ENCODE measurements at regions not wholly inside any gene's neighbourhood (a gene's known extent, or its start where the extent isn't known, plus 50 kb on each side); places are given as distances from the start of the nearest gene placed in this dataset.

DNA sequence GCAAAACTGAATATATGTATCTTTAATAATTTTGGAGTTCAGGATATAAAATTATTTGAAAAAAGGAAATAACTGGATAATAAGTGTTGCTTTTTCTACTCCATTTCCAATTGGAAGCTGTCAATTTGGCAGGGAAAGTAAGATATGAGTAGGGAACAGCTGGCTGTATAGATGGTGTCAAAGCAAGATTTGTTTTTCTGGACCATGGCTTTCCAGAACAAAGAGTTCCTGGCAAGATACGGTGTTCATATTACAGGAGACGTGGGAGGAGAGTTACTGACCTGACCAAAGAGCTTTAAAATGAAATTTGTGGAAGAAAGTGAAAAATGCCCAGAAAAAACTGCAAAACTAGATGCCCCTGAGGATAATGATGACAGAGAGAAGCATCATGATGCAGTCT lies 442.7 kb upstream of the KIRREL3 start:
- H3K4me3 ChIP-seq (ENCODE audit: low read depth, low read length), result no peak overlapping the region
- TF ChIP-seq, protein P1, sequence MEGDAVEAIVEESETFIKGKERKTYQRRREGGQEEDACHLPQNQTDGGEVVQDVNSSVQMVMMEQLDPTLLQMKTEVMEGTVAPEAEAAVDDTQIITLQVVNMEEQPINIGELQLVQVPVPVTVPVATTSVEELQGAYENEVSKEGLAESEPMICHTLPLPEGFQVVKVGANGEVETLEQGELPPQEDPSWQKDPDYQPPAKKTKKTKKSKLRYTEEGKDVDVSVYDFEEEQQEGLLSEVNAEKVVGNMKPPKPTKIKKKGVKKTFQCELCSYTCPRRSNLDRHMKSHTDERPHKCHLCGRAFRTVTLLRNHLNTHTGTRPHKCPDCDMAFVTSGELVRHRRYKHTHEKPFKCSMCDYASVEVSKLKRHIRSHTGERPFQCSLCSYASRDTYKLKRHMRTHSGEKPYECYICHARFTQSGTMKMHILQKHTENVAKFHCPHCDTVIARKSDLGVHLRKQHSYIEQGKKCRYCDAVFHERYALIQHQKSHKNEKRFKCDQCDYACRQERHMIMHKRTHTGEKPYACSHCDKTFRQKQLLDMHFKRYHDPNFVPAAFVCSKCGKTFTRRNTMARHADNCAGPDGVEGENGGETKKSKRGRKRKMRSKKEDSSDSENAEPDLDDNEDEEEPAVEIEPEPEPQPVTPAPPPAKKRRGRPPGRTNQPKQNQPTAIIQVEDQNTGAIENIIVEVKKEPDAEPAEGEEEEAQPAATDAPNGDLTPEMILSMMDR (IDR thresholded peaks at IDR 0.05; ENCODE audit: insufficient read depth, low read depth, low read length), result no peak

DNA sequence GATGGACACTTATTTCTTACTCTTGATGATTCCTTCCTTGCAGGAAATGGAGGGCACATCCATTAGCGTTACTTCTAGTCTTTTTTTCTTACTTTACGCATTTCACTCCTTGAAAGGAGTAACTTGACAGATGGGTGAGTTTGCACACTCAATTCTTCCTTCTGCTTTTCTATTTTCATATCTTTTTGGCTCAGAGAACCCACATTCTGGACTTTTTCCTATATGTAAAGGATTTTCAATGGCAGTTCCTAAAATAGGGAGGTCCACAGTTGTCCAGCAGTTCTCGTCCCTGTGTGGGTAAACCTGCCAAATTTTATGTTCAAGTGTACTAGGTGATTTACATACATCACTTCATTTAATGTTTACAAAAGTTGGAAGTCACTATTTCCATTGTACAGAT lies 440.0 kb upstream of the KIRREL3 start:
- H3K4me3 ChIP-seq (ENCODE audit: low read depth, low read length), result no peak overlapping the region
- TF ChIP-seq, protein P1 (IDR thresholded peaks at IDR 0.05; ENCODE audit: insufficient read depth, low read depth, low read length), result no peak
- no peak for DNase-seq (ENCODE audit: low read depth)

More for the DNA sequence above, 442.7 kb upstream of the KIRREL3 start:
- no peak for DNase-seq (ENCODE audit: low read depth)

DNA sequence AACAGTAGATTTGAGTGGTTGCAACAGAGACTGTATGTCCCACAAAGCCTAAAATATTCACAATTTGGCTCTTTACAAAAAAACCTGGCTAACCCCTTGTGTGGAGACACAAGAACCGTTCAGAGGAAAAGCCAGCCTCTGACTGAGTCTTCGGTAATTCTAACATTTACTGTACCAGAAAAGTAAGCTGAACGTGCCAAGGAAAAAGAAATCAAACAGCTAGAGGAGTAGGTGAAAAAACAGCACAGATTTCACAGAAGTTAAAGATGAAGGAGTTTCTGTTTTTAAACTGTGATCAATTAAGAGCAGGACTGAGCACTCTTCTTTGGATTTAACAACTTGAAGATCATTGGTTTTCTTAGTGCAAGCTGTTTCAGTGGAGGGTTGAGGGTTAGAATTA lies 424.7 kb upstream of the KIRREL3 start:
- no peak for DNase-seq (ENCODE audit: low read depth)
- H3K4me3 ChIP-seq (ENCODE audit: low read depth, low read length), result no peak overlapping the region
- TF ChIP-seq, protein P1 (IDR thresholded peaks at IDR 0.05; ENCODE audit: insufficient read depth, low read depth, low read length), result no peak

DNA sequence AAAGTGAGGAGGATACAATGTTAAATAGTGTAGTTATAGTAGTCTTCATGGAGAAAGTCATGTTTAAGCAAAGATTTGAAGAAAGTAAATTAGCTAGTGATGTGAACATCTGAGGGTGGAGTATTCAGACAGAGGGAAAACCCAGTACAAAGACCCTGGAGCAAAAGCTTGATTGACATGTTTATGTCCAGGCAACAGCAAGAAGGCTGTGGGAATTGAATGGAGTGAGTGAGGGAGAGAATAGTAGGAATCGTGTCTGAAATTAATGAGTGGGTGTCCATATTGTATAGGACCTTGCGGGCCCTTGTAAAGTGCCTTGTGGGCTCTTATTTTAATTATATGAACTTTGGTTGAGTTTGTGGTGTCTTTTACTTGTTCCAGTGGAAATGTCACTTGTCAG lies 424.1 kb upstream of the KIRREL3 start:
- no peak for DNase-seq (ENCODE audit: low read depth)
- TF ChIP-seq, protein P1 (IDR thresholded peaks at IDR 0.05; ENCODE audit: insufficient read depth, low read depth, low read length), result no peak
- H3K4me3 ChIP-seq (ENCODE audit: low read depth, low read length), result no peak overlapping the region

DNA sequence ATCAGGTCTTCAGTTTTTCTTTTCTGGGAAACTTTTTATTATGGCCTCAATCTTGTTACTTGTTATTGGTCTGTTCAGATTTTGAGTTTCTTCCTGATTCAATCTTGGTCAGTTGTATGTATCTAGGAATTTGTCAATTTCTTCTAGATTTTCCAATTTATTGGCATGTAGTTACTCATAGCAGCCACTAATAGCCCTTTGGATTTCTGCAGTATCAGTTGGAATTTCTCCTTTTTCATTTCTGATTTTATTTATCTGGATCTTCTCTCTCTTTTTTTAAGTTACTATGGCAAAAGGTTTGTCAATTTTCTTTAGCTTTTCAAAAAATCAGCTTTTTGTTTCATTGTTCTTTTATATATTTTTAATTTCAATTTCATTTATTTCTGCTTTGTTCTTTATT lies 419.6 kb upstream of the KIRREL3 start:
- TF ChIP-seq, protein P1 (IDR thresholded peaks at IDR 0.05; ENCODE audit: insufficient read depth, low read depth, low read length), result no peak
- DNase-seq (ENCODE audit: low read depth), result no peak
- no peak overlapping the region for H3K4me3 ChIP-seq (ENCODE audit: low read depth, low read length)

DNA sequence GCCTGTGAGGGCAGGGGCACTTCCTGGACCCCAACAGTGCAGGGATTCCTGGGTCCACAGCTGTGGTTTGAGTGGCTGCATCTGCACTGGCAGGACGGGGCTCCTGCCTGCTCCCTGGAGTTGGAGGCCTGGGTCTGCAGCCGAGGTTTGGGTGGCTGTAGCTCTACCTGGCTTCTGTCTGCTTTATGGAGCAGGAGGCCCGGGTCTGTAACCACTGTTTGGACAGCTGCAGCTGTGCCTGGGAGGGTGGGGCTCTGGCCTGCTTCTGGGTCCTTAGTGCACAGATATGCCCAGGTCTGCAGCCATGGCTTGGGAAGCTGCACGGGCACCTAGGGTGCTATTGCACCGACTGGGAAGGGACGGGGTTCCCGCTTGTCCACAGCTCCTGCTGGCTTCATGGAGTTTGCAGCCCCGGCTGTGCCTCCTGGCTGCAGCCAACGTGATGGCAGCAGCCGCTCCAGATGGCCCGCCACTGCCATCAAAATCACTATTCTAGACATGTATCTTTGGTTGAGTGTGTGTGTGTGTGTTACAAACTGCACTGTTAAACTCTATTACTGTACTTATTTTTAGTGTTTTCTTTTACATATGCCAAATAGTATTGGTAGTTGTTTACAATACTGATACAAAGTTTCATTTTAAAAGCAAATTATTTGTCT lies 412.3 kb upstream of the KIRREL3 start:
- H3K4me3 ChIP-seq (ENCODE audit: low read depth, low read length), result no peak overlapping the region
- no peak for DNase-seq (ENCODE audit: low read depth)
- TF ChIP-seq, protein P1 (IDR thresholded peaks at IDR 0.05; ENCODE audit: insufficient read depth, low read depth, low read length), result no peak

DNA sequence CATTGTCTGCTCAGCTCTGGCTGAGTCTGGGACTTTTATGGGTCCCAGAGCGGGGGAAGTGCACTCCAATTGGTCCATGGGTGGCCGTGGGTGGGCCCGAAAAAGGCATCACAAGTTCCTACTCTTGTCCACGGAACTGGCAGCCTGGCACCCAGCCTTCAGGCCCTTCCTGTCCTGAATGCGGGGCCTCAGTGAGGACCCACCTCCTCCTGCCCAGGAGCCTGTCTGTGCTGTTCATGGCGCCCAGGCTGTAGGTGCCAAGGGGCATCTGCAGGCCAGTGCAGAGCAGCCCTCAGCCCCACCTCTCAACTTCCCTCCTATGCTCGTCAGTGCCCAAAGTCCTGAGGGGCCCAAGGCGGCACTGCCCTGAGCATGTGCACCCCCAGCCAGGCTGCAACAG lies 411.7 kb upstream of the KIRREL3 start:
- TF ChIP-seq, protein P1 (IDR thresholded peaks at IDR 0.05; ENCODE audit: insufficient read depth, low read depth, low read length), result no peak
- DNase-seq (ENCODE audit: low read depth), result no peak
- H3K4me3 ChIP-seq (ENCODE audit: low read depth, low read length), result no peak overlapping the region

Data from fibroblast of villous mesenchyme (primary cell).